GM12878 (cell line): ENCODE measurements at regions not wholly inside any gene's neighbourhood (a gene's known extent, or its start where the extent isn't known, plus 50 kb on each side); places are given as distances from the start of the nearest gene placed in this dataset.

ENCODE experiments used
- ATAC-seq: fragments of 200-7000 bp; cut with Tn5 transposase; 3 replicates; pipeline ENCODE4 v1.9.1; 2020; ENCODE audit warnings: mild to moderate bottlenecking, moderate library complexity
- BruUV-seq: library from RNA; stranded (reverse); fragments of 400-500 nt; replicated peaks from 2 replicates; lab custom pipeline; 2021; lab: Mats Ljungman, UMichigan
- CTCF ChIA-PET: fragments of 300-600 bp; sonication (Branson Sonifier 250); formaldehyde crosslinking; extraction: SDS; loops from one replicate; lab custom pipeline; 2021; ENCODE audit warnings: inconsistent platforms; lab: Yijun Ruan, JAX
- POLR2A ChIA-PET: fragments of 350-600 bp; formaldehyde crosslinking; extraction: SDS; loops from one replicate; lab custom pipeline; 2021; ENCODE audit warnings: inconsistent platforms; lab: Charles Lee
- RAD21 ChIA-PET: fragments of 300-600 bp; sonication (Branson Sonifier 250); formaldehyde crosslinking; loops from one replicate; lab custom pipeline; 2023; ENCODE audit warnings: antibody characterized with exemption; ENCODE audit not compliant: unreplicated experiment; lab: Charles Lee
- SMC1A ChIA-PET: fragments of 300-600 bp; sonication (Branson Sonifier 250); formaldehyde crosslinking; loops from one replicate; lab custom pipeline; 2023; ENCODE audit not compliant: unreplicated experiment, uncharacterized antibody; lab: Charles Lee
- DNase-seq: peaks from one replicate; pipeline ENCODE4 v3.0.0-alpha.2; 2011; ENCODE audit warnings: low read depth, low spot score
- FAIRE-seq: peaks from 3 replicates; lab custom pipeline; 2011; peaks lifted over from hg19 to GRCh38; lab: Jason Lieb, UNC
- H2AFZ ChIP-seq: 2 replicates; pipeline ENCODE4 v1.6.0; 2011; ENCODE audit warnings: low read depth, low read length, control low read depth; ENCODE audit not compliant: control insufficient read depth
- H3K27ac ChIP-seq: 2 replicates; pipeline ENCODE4 v1.5.1; 2011; ENCODE audit warnings: control low read depth; ENCODE audit not compliant: control insufficient read depth, insufficient read depth
- H3K27me3 ChIP-seq, 2 experiments: replicated peaks in 1 of 2; 2 replicates each; pipeline versions ENCODE4 v1.6.0 to v1.6.1; 2011; ENCODE audit warnings: low read length in 1 of 2; ENCODE audit not compliant: control insufficient read depth in 2 of 2, insufficient read depth in 2 of 2
- H3K36me3 ChIP-seq, 2 experiments: 2 replicates each; pipeline ENCODE4 v1.5.1; 2011; ENCODE audit warnings: low read length in 1 of 2; ENCODE audit not compliant: control insufficient read depth in 2 of 2, insufficient read depth in 2 of 2
- H3K4me1 ChIP-seq: 2 replicates; pipeline ENCODE4 v1.6.1; 2011; ENCODE audit warnings: mild to moderate bottlenecking, low read length, moderate library complexity, mixed read lengths; ENCODE audit not compliant: control insufficient read depth, insufficient read depth
- H3K4me2 ChIP-seq: 2 replicates; pipeline ENCODE4 v1.6.0; 2011; ENCODE audit warnings: control low read depth; ENCODE audit not compliant: control insufficient read depth, insufficient read depth
- H3K4me3 ChIP-seq: fragments of 200-600 bp; sonication (generic); 2 replicates; pipeline ENCODE4 v1.5.1; 2016
- H3K79me2 ChIP-seq: 2 replicates; pipeline ENCODE4 v1.6.0; 2011; ENCODE audit warnings: low read length; ENCODE audit not compliant: control insufficient read depth, insufficient read depth
- H3K9ac ChIP-seq: 2 replicates; pipeline ENCODE4 v1.8.0; 2011; ENCODE audit warnings: low read length, control low read depth, mixed read lengths; ENCODE audit not compliant: control insufficient read depth, insufficient read depth
- H3K9me3 ChIP-seq: replicated peaks from 3 replicates; pipeline ENCODE4 v1.5.1; 2011; ENCODE audit warnings: mild to moderate bottlenecking, low read length; ENCODE audit not compliant: control insufficient read depth, insufficient read depth
- H4K20me1 ChIP-seq: 2 replicates; pipeline ENCODE4 v1.6.0; 2011; ENCODE audit not compliant: control insufficient read depth, insufficient read depth
- EGR1 ChIP-seq, 2 experiments: IDR thresholded peaks; 1 replicate in 1 of 2; 2 replicates in 1 of 2; pipeline ENCODE4 v1.6.1; 2011 to 2012; ENCODE audit warnings: low read depth in 2 of 2, low read length in 2 of 2, borderline replicate concordance in 1 of 2, mild to moderate bottlenecking in 1 of 2, moderate library complexity in 1 of 2
- GATAD2B ChIP-seq: fragments of 450-650 bp; conservative IDR thresholded peaks from 2 replicates; pipeline ENCODE4 v1.6.1; 2017; ENCODE audit warnings: low read depth, mild to moderate bottlenecking, moderate library complexity
- MEF2B ChIP-seq: fragments of 450-650 bp; IDR thresholded peaks from 2 replicates; pipeline ENCODE4 v1.6.1; 2018; ENCODE audit warnings: mild to moderate bottlenecking, moderate library complexity; ENCODE audit not compliant: partially characterized antibody, poor library complexity, severe bottlenecking
- MTA3 ChIP-seq: IDR thresholded peaks from 2 replicates; pipeline ENCODE4 v1.6.1; 2012; ENCODE audit warnings: low read length, inconsistent platforms, borderline replicate concordance
- WGBS: methylation state at CpG from one replicate; pipeline ENCODE4 v1.1.6; 2016; ENCODE audit warnings: low lambda C conversion rate; ENCODE audit not compliant: insufficient replicate concordance, insufficient coverage; ENCODE audit errors: missing lambda C conversion rate; 5-methylcytosine and 5-hydroxymethylcytosine counted together
- in situ Hi-C: fragments of 300-500 bp; cut with MboI; formaldehyde crosslinking; loops from 9 replicates; pipeline ENCODE4 v1.14.3; 2018; ENCODE audit warnings: mixed read lengths
- intact Hi-C: fragments of 100-400 bp; cut with micrococcal nuclease; formaldehyde crosslinking; loops from one replicate; pipeline ENCODE4 v1.14.2; 2022; ENCODE audit not compliant: unreplicated experiment
- TF ChIP-seq, protein P1 (sequence below): fragments of 150-350 bp; IDR thresholded peaks from 2 replicates; pipeline ENCODE4 v1.6.1; 2014; ENCODE audit warnings: mild to moderate bottlenecking, low read depth, low read length
- TF ChIP-seq, protein P2 (sequence below): fragments of 150-350 bp; IDR thresholded peaks from 2 replicates; pipeline ENCODE4 v1.6.1; 2016; ENCODE audit warnings: low read depth, low read length
- TF ChIP-seq, protein P3 (sequence below): IDR thresholded peaks from 2 replicates; pipeline ENCODE4 v1.6.1; 2012; ENCODE audit warnings: improper control_type of control experiment, low read depth, low read length; ENCODE audit not compliant: insufficient replicate concordance
- TF ChIP-seq, protein P4 (sequence below): fragments of 450-650 bp; conservative IDR thresholded peaks from 2 replicates; pipeline ENCODE4 v1.6.1; 2017; ENCODE audit warnings: mild to moderate bottlenecking, moderate library complexity

DNA sequence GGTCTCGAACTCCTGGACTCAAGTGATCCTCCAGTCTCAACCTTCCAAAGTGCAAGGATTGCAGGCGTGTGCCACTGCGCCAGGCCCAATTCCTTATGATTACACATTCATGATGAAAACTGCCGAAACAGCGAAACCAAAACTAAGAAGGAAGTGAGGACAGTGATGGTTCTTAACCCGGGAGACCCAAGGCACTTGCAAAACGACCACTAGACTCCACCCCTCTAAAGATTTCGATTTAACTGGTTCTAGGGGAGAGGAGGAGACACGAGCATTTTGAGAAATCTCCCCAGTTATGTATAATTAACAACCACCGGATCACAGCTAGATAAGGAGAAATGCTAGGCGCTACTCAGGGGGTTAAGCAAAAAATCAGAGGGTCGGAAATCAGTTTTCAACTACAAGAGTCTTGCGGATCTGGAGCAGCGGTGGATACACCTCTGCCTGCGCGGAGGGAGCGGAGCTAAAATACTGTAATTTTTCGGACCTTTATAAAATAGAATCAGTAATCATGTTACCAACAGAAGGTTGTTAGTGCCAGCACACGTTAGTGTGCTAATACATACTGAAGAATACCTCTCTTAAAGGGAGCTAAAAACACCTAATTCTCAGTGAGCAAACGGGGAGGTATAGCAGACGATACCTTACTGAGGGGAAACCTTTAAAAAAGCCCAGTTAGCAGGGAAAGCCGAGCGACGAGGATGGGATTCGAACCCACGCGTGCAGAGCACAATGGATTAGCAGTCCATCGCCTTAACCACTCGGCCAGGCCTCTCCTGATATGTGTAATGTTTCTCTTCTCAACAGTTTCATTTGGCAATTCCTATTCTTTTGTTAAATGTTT is 60.0 kb upstream of the BTN3A2 start:
- CTCF ChIA-PET, result interaction anchor here (0.6 kb wide), 2 partner anchors 23 to 141 kb away, joined by 3 read pairs; no protein-coding TSS in a partner anchor
- peak overlapping the region; percentile 41 for H3K27ac ChIP-seq
- peak overlapping the region; percentile 72 for H3K4me2 ChIP-seq
- H3K4me1 ChIP-seq, result peaks cover 11% of the 10 kb centered on the region
- intact Hi-C loops, result no loop called here
- H3K36me3 ChIP-seq, result no peaks in the 10 kb centered on the region
- SMC1A ChIA-PET, result interaction anchor here (0.8 to 3.3 kb wide), 6 partner anchors 18 to 54 kb away, joined by 3 to 13 read pairs (median 3); a partner anchor contains a TSS
- H3K9ac ChIP-seq, result peak overlapping the region; percentile 71
- H3K27me3 ChIP-seq, result no peaks in the 10 kb centered on the region
- TSS peak; percentile 82 for BruUV-seq
- WGBS, result under 1% methylated on average over 29 of the region's 29 CpGs
- H4K20me1 ChIP-seq, result no peaks in the 10 kb centered on the region
- FAIRE-seq (peak; percentile 23), DNase-seq (no peak), ATAC-seq (peak; percentile 79)
- in situ Hi-C loops, result no loop called here
- POLR2A ChIA-PET, result interaction anchor here (0.9 kb wide), 1 partner anchor 20 kb away, joined by 3 read pairs; a partner anchor contains a TSS
- H3K4me3 ChIP-seq, result peak overlapping the region; percentile 60
- no peaks in the 10 kb centered on the region for H3K79me2 ChIP-seq
- RAD21 ChIA-PET, result interaction anchor here (0.7 to 1.0 kb wide), 2 partner anchors 20 to 264 kb away, joined by 3 read pairs; a partner anchor contains a TSS
- H2AFZ ChIP-seq, result peak overlapping the region; percentile 84
- H3K9me3 ChIP-seq, result no peaks in the 10 kb centered on the region
- TF ChIP-seq MTA3, result 0 out of 2 replicates have a peak, but pooled peaks have one; percentile 33
- TF ChIP-seq GATAD2B, result no peak
- TF ChIP-seq, protein P1, sequence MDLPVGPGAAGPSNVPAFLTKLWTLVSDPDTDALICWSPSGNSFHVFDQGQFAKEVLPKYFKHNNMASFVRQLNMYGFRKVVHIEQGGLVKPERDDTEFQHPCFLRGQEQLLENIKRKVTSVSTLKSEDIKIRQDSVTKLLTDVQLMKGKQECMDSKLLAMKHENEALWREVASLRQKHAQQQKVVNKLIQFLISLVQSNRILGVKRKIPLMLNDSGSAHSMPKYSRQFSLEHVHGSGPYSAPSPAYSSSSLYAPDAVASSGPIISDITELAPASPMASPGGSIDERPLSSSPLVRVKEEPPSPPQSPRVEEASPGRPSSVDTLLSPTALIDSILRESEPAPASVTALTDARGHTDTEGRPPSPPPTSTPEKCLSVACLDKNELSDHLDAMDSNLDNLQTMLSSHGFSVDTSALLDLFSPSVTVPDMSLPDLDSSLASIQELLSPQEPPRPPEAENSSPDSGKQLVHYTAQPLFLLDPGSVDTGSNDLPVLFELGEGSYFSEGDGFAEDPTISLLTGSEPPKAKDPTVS, result no peak
- no peak for TF ChIP-seq EGR1 (IDR thresholded peaks at IDR 0.05; ENCODE audit: borderline replicate concordance in 1 of 2, low read depth in 2 of 2, low read length in 2 of 2)
- no peak for TF ChIP-seq MEF2B
- TF ChIP-seq, protein P2, sequence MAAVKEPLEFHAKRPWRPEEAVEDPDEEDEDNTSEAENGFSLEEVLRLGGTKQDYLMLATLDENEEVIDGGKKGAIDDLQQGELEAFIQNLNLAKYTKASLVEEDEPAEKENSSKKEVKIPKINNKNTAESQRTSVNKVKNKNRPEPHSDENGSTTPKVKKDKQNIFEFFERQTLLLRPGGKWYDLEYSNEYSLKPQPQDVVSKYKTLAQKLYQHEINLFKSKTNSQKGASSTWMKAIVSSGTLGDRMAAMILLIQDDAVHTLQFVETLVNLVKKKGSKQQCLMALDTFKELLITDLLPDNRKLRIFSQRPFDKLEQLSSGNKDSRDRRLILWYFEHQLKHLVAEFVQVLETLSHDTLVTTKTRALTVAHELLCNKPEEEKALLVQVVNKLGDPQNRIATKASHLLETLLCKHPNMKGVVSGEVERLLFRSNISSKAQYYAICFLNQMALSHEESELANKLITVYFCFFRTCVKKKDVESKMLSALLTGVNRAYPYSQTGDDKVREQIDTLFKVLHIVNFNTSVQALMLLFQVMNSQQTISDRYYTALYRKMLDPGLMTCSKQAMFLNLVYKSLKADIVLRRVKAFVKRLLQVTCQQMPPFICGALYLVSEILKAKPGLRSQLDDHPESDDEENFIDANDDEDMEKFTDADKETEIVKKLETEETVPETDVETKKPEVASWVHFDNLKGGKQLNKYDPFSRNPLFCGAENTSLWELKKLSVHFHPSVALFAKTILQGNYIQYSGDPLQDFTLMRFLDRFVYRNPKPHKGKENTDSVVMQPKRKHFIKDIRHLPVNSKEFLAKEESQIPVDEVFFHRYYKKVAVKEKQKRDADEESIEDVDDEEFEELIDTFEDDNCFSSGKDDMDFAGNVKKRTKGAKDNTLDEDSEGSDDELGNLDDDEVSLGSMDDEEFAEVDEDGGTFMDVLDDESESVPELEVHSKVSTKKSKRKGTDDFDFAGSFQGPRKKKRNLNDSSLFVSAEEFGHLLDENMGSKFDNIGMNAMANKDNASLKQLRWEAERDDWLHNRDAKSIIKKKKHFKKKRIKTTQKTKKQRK, result no peak
- TF ChIP-seq, protein P3, sequence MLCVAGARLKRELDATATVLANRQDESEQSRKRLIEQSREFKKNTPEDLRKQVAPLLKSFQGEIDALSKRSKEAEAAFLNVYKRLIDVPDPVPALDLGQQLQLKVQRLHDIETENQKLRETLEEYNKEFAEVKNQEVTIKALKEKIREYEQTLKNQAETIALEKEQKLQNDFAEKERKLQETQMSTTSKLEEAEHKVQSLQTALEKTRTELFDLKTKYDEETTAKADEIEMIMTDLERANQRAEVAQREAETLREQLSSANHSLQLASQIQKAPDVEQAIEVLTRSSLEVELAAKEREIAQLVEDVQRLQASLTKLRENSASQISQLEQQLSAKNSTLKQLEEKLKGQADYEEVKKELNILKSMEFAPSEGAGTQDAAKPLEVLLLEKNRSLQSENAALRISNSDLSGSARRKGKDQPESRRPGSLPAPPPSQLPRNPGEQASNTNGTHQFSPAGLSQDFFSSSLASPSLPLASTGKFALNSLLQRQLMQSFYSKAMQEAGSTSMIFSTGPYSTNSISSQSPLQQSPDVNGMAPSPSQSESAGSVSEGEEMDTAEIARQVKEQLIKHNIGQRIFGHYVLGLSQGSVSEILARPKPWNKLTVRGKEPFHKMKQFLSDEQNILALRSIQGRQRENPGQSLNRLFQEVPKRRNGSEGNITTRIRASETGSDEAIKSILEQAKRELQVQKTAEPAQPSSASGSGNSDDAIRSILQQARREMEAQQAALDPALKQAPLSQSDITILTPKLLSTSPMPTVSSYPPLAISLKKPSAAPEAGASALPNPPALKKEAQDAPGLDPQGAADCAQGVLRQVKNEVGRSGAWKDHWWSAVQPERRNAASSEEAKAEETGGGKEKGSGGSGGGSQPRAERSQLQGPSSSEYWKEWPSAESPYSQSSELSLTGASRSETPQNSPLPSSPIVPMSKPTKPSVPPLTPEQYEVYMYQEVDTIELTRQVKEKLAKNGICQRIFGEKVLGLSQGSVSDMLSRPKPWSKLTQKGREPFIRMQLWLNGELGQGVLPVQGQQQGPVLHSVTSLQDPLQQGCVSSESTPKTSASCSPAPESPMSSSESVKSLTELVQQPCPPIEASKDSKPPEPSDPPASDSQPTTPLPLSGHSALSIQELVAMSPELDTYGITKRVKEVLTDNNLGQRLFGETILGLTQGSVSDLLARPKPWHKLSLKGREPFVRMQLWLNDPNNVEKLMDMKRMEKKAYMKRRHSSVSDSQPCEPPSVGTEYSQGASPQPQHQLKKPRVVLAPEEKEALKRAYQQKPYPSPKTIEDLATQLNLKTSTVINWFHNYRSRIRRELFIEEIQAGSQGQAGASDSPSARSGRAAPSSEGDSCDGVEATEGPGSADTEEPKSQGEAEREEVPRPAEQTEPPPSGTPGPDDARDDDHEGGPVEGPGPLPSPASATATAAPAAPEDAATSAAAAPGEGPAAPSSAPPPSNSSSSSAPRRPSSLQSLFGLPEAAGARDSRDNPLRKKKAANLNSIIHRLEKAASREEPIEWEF, result no peak
- TF ChIP-seq, protein P4, sequence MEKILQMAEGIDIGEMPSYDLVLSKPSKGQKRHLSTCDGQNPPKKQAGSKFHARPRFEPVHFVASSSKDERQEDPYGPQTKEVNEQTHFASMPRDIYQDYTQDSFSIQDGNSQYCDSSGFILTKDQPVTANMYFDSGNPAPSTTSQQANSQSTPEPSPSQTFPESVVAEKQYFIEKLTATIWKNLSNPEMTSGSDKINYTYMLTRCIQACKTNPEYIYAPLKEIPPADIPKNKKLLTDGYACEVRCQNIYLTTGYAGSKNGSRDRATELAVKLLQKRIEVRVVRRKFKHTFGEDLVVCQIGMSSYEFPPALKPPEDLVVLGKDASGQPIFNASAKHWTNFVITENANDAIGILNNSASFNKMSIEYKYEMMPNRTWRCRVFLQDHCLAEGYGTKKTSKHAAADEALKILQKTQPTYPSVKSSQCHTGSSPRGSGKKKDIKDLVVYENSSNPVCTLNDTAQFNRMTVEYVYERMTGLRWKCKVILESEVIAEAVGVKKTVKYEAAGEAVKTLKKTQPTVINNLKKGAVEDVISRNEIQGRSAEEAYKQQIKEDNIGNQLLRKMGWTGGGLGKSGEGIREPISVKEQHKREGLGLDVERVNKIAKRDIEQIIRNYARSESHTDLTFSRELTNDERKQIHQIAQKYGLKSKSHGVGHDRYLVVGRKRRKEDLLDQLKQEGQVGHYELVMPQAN, result 0 out of 2 replicates have a peak, but pooled peaks have one; percentile 31
